ENCODE measurements at regions not wholly inside any gene's neighbourhood (a gene's known extent, or its start where the extent isn't known, plus 50 kb on each side); places are given as distances from the start of the nearest gene placed in this dataset.

GRCh38 chr12:63037746-63038712 is 103.1 kb upstream of the PPM1H start:
- POLR2A ChIA-PET, result no interaction called here
- 22% methylated on average over 12 of the region's 12 CpGs for WGBS (ENCODE audit: insufficient coverage, insufficient replicate concordance, low lambda C conversion rate, missing lambda C conversion rate)

More at GRCh38 chr12:63037746-63038712, 103.1 kb upstream of the PPM1H start:
- in situ Hi-C loops (cut with MboI) (no loop called here), intact Hi-C loops (cut with micrococcal nuclease; ENCODE audit: unreplicated experiment) (no loop called here)
- Histone ChIP-seq H3K4me2 (ENCODE audit: control insufficient read depth, insufficient read depth) (no peak overlapping the region), H4K20me1 (ENCODE audit: control insufficient read depth, insufficient read depth) (no peaks in the 10 kb centered on the region), H3K9me3 (replicated peaks; ENCODE audit: control insufficient read depth, insufficient read depth, low read length) (no peaks in the 10 kb centered on the region), H3K4me1 (ENCODE audit: control insufficient read depth, insufficient read depth, low read length) (no peaks in the 10 kb centered on the region), H3K4me3 (no peak overlapping the region), H3K36me3 (ENCODE audit: control insufficient read depth in 2 of 2, insufficient read depth in 2 of 2, low read length in 1 of 2) (no peaks in the 10 kb centered on the region), H3K27me3 (replicated peaks in 1 of 2; ENCODE audit: control insufficient read depth in 2 of 2, insufficient read depth in 2 of 2, low read length in 1 of 2) (no peaks in the 10 kb centered on the region), H3K9ac (ENCODE audit: control insufficient read depth, insufficient read depth, low read length) (no peak overlapping the region), H3K27ac (ENCODE audit: control insufficient read depth, insufficient read depth) (no peak overlapping the region), H3K79me2 (ENCODE audit: control insufficient read depth, insufficient read depth, low read length) (no peaks in the 10 kb centered on the region), H2AFZ (ENCODE audit: control insufficient read depth, low read depth, low read length) (no peak overlapping the region)
- RAD21 ChIA-PET (ENCODE audit: unreplicated experiment), result no interaction called here
- BruUV-seq (replicated peaks), result no TSS peak
- SMC1A ChIA-PET (ENCODE audit: uncharacterized antibody, unreplicated experiment), result no interaction called here
- DNase-seq (ENCODE audit: low read depth, low spot score), result no peak
- ATAC-seq, result no peak
- FAIRE-seq, result no peak
- TF ChIP-seq NFXL1 (IDR thresholded peaks at IDR 0.05; ENCODE audit: borderline replicate concordance) (no peak), POLR2AphosphoS2 (IDR thresholded peaks at IDR 0.05; ENCODE audit: low read depth, low read length) (no peak), KLF5 (IDR thresholded peaks at IDR 0.05; ENCODE audit: partially characterized antibody) (no peak), EGR1 (IDR thresholded peaks at IDR 0.05; ENCODE audit: borderline replicate concordance in 1 of 2, low read depth in 2 of 2, low read length in 2 of 2) (no peak), ATF2 (IDR thresholded peaks at IDR 0.05; ENCODE audit: low read length) (no peak), FOS (IDR thresholded peaks at IDR 0.05; ENCODE audit: borderline replicate concordance, extremely low read depth, insufficient read length) (no peak), CBFB (IDR thresholded peaks at IDR 0.05; ENCODE audit: low read depth) (no peak), HSF1 (IDR thresholded peaks at IDR 0.05; ENCODE audit: low read depth, low read length) (no peak), EZH2 (IDR thresholded peaks at IDR 0.05; ENCODE audit: borderline replicate concordance, control insufficient read depth, low read depth, low read length) (no peak)
- CTCF ChIA-PET, result no interaction called here
